Calu3 (cell line): ENCODE measurements at regions not wholly inside any gene's neighbourhood (a gene's known extent, or its start where the extent isn't known, plus 50 kb on each side); places are given as distances from the start of the nearest gene placed in this dataset.

Source experiments
- BruUV-seq: library from RNA; stranded (reverse); fragments of 400-500 nt; replicated peaks from 2 replicates; lab custom pipeline; 2021; lab: Mats Ljungman, UMichigan
- CTCF ChIA-PET: fragments of 300-600 bp; sonication (Branson Sonifier 250); formaldehyde crosslinking; loops from one replicate; lab custom pipeline; 2022; ENCODE audit warnings: antibody characterized with exemption; lab: Charles Lee
- DNase-seq: peaks from one replicate; pipeline ENCODE4 v3.0.0; 2022
- H3K27ac Mint-ChIP-seq: one replicate; pipeline ENCODE4 v1.8.0; 2022; ENCODE audit warnings: mixed read lengths; ENCODE audit not compliant: unreplicated experiment
- H3K27me3 Mint-ChIP-seq: one replicate; pipeline ENCODE4 v1.8.0; 2022; ENCODE audit warnings: mixed read lengths; ENCODE audit not compliant: unreplicated experiment
- H3K36me3 Mint-ChIP-seq: one replicate; pipeline ENCODE4 v1.8.0; 2022; ENCODE audit warnings: mild to moderate bottlenecking, moderate library complexity, mixed read lengths; ENCODE audit not compliant: insufficient read depth, unreplicated experiment
- H3K4me1 Mint-ChIP-seq: one replicate; pipeline ENCODE4 v1.8.0; 2022; ENCODE audit warnings: mild to moderate bottlenecking, low read depth, mixed read lengths; ENCODE audit not compliant: unreplicated experiment
- H3K4me3 Mint-ChIP-seq: one replicate; pipeline ENCODE4 v1.8.0; 2022; ENCODE audit warnings: mild to moderate bottlenecking, low read depth, moderate library complexity, mixed read lengths; ENCODE audit not compliant: unreplicated experiment
- H3K9me3 Mint-ChIP-seq: one replicate; pipeline ENCODE4 v1.8.0; 2022; ENCODE audit warnings: low read depth, mixed read lengths; ENCODE audit not compliant: unreplicated experiment
- CTCF ChIP-seq: fragments of 200-600 bp; IDR thresholded peaks from one replicate; pipeline ENCODE4 v1.8.0; 2022; ENCODE audit warnings: antibody characterized with exemption; ENCODE audit not compliant: unreplicated experiment
- intact Hi-C: fragments of 100-400 bp; cut with micrococcal nuclease; formaldehyde crosslinking; loops from one replicate; pipeline ENCODE4 v1.10.0; 2022; ENCODE audit not compliant: unreplicated experiment

DNA sequence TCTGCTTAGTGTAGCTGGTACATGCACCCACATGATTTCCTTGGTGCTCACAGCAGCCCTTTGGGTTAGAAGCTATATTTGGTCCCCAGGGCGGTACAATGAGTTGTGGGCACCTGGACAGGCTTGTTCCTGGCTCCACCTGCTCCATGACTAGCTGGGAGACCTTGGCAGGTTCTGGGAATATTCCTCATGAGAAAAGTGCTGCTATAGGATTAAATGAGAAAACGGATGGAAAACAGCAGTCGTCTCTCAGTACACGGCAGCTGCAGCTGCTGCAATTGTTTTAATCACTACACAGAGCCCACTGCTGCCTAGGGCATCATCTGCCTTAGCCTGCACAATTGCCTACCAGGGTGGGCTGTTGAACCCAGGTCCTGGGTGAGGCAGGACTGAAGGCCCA is 424.5 kb upstream of the B3GAT1 start:
- H3K27me3 Mint-ChIP-seq = no peaks in the 10 kb centered on the region
- TF ChIP-seq CTCF = no peak
- no TSS peak for BruUV-seq
- CTCF ChIA-PET = no interaction called here
- H3K9me3 Mint-ChIP-seq = peaks cover 17% of the 10 kb centered on the region
- H3K4me3 Mint-ChIP-seq = no peak overlapping the region
- no peaks in the 10 kb centered on the region for H3K4me1 Mint-ChIP-seq
- no peak for DNase-seq
- intact Hi-C loops = no loop called here
- H3K27ac Mint-ChIP-seq = no peak overlapping the region
- no peaks in the 10 kb centered on the region for H3K36me3 Mint-ChIP-seq

DNA sequence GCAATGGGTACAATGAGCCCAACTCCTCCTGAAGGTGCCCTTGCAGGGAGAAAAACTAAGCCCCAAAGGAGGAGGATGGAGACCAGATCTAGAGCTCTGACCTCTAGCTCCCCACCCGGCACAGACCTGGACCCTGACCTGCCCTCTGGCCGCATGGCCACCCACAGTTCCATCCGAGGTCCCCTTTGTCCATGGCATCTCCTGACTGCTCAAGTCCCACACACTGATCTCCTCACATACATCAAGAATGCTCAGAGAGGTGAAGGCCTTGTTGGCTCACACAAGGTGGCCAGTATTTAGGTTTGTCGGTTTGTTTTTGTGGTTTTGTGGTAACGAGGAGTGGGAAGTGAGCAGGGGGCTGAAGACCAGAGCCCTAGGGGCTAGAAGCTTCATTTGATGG is 423.5 kb upstream of the B3GAT1 start:
- Mint-ChIP-seq H3K27ac (no peak overlapping the region), H3K36me3 (no peaks in the 10 kb centered on the region), H3K9me3 (peaks cover 18% of the 10 kb centered on the region), H3K4me1 (no peaks in the 10 kb centered on the region), H3K4me3 (no peak overlapping the region), H3K27me3 (no peaks in the 10 kb centered on the region)
- DNase-seq = no peak
- intact Hi-C loops = no loop called here
- BruUV-seq = no TSS peak
- no peak for TF ChIP-seq CTCF
- CTCF ChIA-PET = no interaction called here

- Mint-ChIP-seq H3K9me3 (peaks cover 17% of the 10 kb centered on the region), H3K4me3 (no peak overlapping the region), H3K36me3 (no peaks in the 10 kb centered on the region), H3K4me1 (no peaks in the 10 kb centered on the region), H3K27ac (no peak overlapping the region), H3K27me3 (no peaks in the 10 kb centered on the region)
- no peak for DNase-seq
- no TSS peak for BruUV-seq
- no peak for TF ChIP-seq CTCF
- intact Hi-C loops = no loop called here
- CTCF ChIA-PET = no interaction called here
Observed at GRCh38 chr11:134830312-134830711, 418.3 kb upstream of the B3GAT1 start.

DNA sequence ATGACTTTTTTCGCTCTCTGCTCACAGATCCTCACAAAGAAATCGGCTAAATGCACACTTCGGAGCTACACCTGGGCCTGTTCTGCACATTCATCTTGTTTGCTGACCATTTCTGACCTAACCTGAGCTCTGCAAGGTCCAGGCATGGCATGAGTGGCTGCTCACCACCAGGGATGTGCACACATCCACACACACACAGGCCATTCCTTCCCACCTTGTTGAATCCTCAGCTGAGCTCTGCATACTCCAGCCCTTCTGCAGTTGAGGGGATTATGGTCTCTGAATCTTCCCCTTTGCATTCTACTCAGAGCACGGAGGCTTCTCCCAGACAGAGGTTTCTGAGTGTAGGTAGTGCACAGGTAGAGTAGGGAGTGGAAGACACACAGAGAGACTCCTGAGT is 411.9 kb upstream of the B3GAT1 start:
- no TSS peak for BruUV-seq
- Mint-ChIP-seq H3K9me3 (peaks cover 9% of the 10 kb centered on the region), H3K4me3 (no peak overlapping the region), H3K27me3 (no peaks in the 10 kb centered on the region), H3K36me3 (no peaks in the 10 kb centered on the region), H3K4me1 (no peaks in the 10 kb centered on the region), H3K27ac (no peak overlapping the region)
- DNase-seq = no peak
- no peak for TF ChIP-seq CTCF
- intact Hi-C loops = no loop called here
- CTCF ChIA-PET = no interaction called here
